KMS-11 (cell line): ENCODE measurements at regions not wholly inside any gene's neighbourhood (a gene's known extent, or its start where the extent isn't known, plus 50 kb on each side); places are given as distances from the start of the nearest gene placed in this dataset.

Source experiments
- H2AFZ ChIP-seq: fragments of 200-600 bp; sonication (generic); 2 replicates; pipeline ENCODE4 v1.6.1; 2016; ENCODE audit warnings: antibody characterized with exemption, mixed run types, low read depth
- H3K27ac ChIP-seq: fragments of 200-600 bp; sonication (generic); 2 replicates; pipeline ENCODE4 v1.6.1; 2016; ENCODE audit warnings: mild to moderate bottlenecking, mixed run types
- H3K27me3 ChIP-seq: fragments of 200-600 bp; sonication (generic); 2 replicates; pipeline ENCODE4 v1.6.1; 2017; ENCODE audit warnings: mild to moderate bottlenecking, low read depth, mixed run types, moderate library complexity; ENCODE audit not compliant: insufficient read depth
- H3K36me3 ChIP-seq: fragments of 200-600 bp; sonication (generic); 2 replicates; pipeline ENCODE4 v1.6.1; 2017; ENCODE audit warnings: mild to moderate bottlenecking, mixed run types; ENCODE audit not compliant: insufficient read depth
- H3K4me1 ChIP-seq: fragments of 200-600 bp; sonication (generic); 2 replicates; pipeline ENCODE4 v1.6.1; 2016; ENCODE audit warnings: mild to moderate bottlenecking, low read depth, mixed run types; ENCODE audit not compliant: poor library complexity, severe bottlenecking
- H3K4me2 ChIP-seq: fragments of 200-600 bp; sonication (generic); 2 replicates; pipeline ENCODE4 v1.7.0; 2016; ENCODE audit warnings: mild to moderate bottlenecking, mixed run types
- H3K4me3 ChIP-seq: fragments of 200-600 bp; sonication (generic); IDR thresholded peaks from 2 replicates; pipeline ENCODE4 v1.6.1; 2017; ENCODE audit warnings: low read depth, low read length, mixed read lengths; ENCODE audit not compliant: insufficient read depth
- H3K79me2 ChIP-seq: fragments of 200-600 bp; sonication (generic); 2 replicates; pipeline ENCODE4 v1.6.1; 2016; ENCODE audit warnings: low read depth, mixed run types; ENCODE audit not compliant: insufficient read depth
- H3K9ac ChIP-seq: fragments of 200-600 bp; sonication (generic); 2 replicates; pipeline ENCODE4 v1.6.1; 2016; ENCODE audit warnings: mild to moderate bottlenecking, mixed run types
- H4K20me1 ChIP-seq: fragments of 200-600 bp; sonication (generic); 2 replicates; pipeline ENCODE4 v1.6.1; 2016; ENCODE audit warnings: mild to moderate bottlenecking, mixed run types; ENCODE audit not compliant: insufficient read depth
- TF ChIP-seq, protein P1 (sequence below): fragments of 200-600 bp; sonication (generic); conservative IDR thresholded peaks from 2 replicates; pipeline ENCODE4 v1.6.1; 2017; ENCODE audit warnings: low read depth, mild to moderate bottlenecking, antibody characterized with exemption, low read length, moderate library complexity, mixed read lengths

DNA sequence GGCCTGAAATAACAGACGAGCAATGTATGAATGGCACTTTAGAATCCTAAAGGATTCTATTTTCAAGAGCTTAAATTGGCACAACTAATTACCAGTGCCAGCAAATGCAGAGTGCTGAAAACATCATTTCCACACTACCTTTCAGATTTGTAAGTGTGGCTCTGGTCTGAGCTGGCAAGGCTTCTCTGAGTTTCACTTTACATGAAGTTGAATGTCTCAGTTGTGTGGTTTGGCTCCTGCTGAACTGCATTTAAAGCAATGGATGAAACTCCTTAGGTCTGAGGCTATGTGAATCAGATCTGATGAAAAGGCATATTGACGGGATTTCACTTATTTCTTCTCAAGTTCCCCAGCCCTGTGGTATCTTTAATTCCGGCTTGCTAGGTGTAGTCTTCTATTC, 114.8 kb upstream of the PTGFR start:
- Histone ChIP-seq H3K36me3 (no peaks in the 10 kb centered on the region), H3K27me3 (no peaks in the 10 kb centered on the region), H3K9ac (no peak overlapping the region), H3K4me1 (peaks cover 46% of the 10 kb centered on the region), H4K20me1 (no peaks in the 10 kb centered on the region), H3K4me2 (peak overlapping the region; percentile 66), H3K79me2 (no peaks in the 10 kb centered on the region), H3K4me3 (no peak overlapping the region), H2AFZ (no peak overlapping the region), H3K27ac (peak overlapping the region; percentile 52)
- TF ChIP-seq, protein P1, sequence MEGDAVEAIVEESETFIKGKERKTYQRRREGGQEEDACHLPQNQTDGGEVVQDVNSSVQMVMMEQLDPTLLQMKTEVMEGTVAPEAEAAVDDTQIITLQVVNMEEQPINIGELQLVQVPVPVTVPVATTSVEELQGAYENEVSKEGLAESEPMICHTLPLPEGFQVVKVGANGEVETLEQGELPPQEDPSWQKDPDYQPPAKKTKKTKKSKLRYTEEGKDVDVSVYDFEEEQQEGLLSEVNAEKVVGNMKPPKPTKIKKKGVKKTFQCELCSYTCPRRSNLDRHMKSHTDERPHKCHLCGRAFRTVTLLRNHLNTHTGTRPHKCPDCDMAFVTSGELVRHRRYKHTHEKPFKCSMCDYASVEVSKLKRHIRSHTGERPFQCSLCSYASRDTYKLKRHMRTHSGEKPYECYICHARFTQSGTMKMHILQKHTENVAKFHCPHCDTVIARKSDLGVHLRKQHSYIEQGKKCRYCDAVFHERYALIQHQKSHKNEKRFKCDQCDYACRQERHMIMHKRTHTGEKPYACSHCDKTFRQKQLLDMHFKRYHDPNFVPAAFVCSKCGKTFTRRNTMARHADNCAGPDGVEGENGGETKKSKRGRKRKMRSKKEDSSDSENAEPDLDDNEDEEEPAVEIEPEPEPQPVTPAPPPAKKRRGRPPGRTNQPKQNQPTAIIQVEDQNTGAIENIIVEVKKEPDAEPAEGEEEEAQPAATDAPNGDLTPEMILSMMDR: no peak

DNA sequence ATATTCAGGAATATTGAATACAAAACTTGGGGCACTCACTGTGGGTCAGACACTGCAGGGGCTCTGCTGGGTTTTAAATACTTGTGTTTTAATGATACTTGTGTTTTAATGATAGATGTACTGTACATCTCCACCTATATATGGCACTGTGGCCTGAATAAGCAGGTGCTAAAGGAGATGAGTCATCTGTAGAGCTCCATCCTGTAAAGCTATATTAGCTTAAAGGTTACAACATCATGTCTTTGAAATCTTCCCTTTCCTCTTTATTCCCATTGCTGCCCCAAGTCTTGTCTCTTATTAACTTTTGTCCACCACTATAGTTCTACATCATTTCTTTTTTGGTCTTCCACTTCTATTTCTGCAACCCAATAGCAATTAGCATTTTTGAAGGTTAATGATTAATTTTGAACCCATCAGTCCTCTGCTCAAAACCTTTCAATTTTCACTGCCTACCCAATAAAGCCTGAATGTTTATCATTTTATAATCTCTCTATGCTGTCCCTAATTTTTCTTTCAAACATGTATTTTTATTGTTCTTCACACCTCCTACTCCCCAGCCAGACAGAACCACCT, 113.3 kb upstream of the PTGFR start:
- Histone ChIP-seq H3K4me3 (no peak overlapping the region), H3K36me3 (no peaks in the 10 kb centered on the region), H4K20me1 (no peaks in the 10 kb centered on the region), H3K27me3 (no peaks in the 10 kb centered on the region), H3K9ac (no peak overlapping the region), H3K4me2 (peak overlapping the region; percentile 66), H2AFZ (no peak overlapping the region), H3K27ac (no peak overlapping the region; the same call in 1 of the 2 replicates), H3K79me2 (no peaks in the 10 kb centered on the region), H3K4me1 (peaks cover 35% of the 10 kb centered on the region)
- TF ChIP-seq, protein P1: no peak

DNA sequence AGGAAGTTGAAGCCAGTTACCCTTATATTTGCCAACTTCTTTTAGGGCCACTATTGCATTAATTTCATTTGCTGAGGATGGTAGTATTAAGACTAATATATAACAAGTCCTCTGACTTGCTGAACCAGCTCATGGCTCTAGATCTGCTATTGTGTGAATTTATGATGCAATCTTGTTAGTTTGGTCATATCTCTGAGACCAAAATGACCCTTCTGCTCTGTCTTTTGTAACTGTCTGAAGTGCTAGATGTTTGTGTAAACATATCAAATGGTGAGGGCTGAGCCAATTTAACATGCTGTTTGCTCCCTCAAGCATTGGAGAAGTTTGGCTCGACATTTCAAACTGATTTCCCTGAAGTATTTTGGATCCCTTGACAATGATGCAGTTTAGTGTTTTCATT, 106.9 kb upstream of the PTGFR start:
- no peaks in the 10 kb centered on the region for H3K27me3 ChIP-seq
- no peaks in the 10 kb centered on the region for H3K79me2 ChIP-seq
- no peak overlapping the region for H3K4me2 ChIP-seq
- H3K27ac ChIP-seq: no peak overlapping the region
- TF ChIP-seq, protein P1: no peak
- no peaks in the 10 kb centered on the region for H4K20me1 ChIP-seq
- no peak overlapping the region for H3K4me3 ChIP-seq
- no peak overlapping the region for H3K9ac ChIP-seq
- H3K36me3 ChIP-seq: no peaks in the 10 kb centered on the region
- H3K4me1 ChIP-seq: peaks cover 45% of the 10 kb centered on the region
- H2AFZ ChIP-seq: no peak overlapping the region

DNA sequence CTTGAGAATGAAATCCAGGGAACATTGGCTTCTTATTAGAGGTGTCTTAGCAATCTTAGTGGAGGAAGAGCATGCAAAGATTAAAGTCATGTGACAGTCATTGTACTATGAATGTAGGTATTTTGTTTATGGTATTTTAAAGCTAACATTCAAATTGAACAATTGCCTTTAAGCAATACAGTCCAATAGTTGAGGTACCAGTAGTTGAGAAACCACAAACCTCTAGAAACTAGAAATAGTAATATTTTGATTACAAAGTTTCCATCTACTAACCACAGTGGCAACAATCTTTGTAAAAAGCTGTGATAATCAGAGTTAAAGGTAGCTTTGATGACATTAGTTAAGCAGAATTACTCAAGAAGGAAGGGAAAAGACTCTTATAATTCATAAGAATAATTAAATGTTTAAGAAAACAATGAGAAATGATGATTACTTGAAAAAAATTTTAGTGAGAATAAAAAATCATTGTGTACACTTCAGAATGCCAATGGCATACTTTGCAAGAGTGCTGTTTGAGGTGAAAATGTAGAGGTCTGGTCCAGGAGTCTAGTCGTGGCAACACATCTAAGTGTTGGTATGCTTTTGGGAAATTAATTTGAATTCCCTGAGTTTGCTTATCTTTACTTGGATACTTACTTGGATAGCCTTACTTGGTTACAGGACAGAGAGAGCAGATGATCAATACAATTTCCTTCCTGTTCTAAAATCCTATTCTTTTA, 104.9 kb upstream of the PTGFR start:
- Histone ChIP-seq H4K20me1 (no peaks in the 10 kb centered on the region), H3K4me2 (peak overlapping the region; percentile 71), H3K9ac (no peak overlapping the region), H2AFZ (no peak overlapping the region), H3K4me1 (peaks cover 45% of the 10 kb centered on the region), H3K4me3 (no peak overlapping the region), H3K27ac (peak overlapping the region; percentile 28; the same call in 1 of the 2 replicates), H3K79me2 (no peaks in the 10 kb centered on the region), H3K36me3 (no peaks in the 10 kb centered on the region), H3K27me3 (no peaks in the 10 kb centered on the region)
- TF ChIP-seq, protein P1: no peak
